ENCODE measurements at regions not wholly inside any gene's neighbourhood (a gene's known extent, or its start where the extent isn't known, plus 50 kb on each side); places are given as distances from the start of the nearest gene placed in this dataset.

DNA sequence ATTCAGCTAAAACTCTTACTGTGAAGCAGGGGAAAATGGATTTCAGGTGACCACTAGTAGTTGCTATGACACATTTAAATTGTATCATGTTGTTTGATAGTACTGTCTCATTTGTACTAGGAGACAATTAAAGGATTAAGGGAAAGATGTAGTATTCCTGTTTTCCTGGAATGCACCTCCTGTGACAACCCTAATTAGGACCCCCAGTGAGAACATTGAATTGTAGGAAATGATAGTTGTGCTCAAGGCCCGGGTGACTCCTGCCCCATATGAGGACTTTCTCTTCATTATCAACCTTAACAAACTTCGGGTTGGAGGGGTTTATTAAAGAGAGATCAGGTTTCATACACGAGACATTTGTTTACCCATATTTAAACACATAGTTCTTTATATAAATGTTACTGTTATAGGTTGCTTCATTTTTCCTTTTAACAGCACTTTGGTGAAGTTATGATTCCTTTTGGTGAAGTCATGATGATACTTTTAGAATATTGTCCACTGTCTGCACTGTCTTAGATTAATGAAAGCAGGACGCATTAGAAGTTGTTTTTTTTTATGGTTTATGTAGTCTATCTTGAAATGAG is 392.6 kb upstream of the NAALADL2 start:
- RAD21 ChIA-PET (ENCODE audit: unreplicated experiment), result no interaction called here
- WGBS (ENCODE audit: insufficient coverage, insufficient replicate concordance, low lambda C conversion rate, missing lambda C conversion rate), result 21% methylated on average over 4 of the region's 4 CpGs
- Histone ChIP-seq H3K9ac (ENCODE audit: control insufficient read depth, insufficient read depth, low read length) (no peak overlapping the region), H3K4me2 (ENCODE audit: control insufficient read depth, insufficient read depth) (no peak overlapping the region), H4K20me1 (ENCODE audit: control insufficient read depth, insufficient read depth) (no peaks in the 10 kb centered on the region), H3K36me3 (ENCODE audit: control insufficient read depth in 2 of 2, insufficient read depth in 2 of 2, low read length in 1 of 2) (no peaks in the 10 kb centered on the region), H3K79me2 (ENCODE audit: control insufficient read depth, insufficient read depth, low read length) (no peaks in the 10 kb centered on the region), H3K27me3 (replicated peaks in 1 of 2; ENCODE audit: control insufficient read depth in 2 of 2, insufficient read depth in 2 of 2, low read length in 1 of 2) (no peaks in the 10 kb centered on the region), H2AFZ (ENCODE audit: control insufficient read depth, low read depth, low read length) (no peak overlapping the region), H3K4me3 (no peak overlapping the region), H3K27ac (ENCODE audit: control insufficient read depth, insufficient read depth) (no peak overlapping the region), H3K9me3 (replicated peaks; ENCODE audit: control insufficient read depth, insufficient read depth, low read length) (no peaks in the 10 kb centered on the region), H3K4me1 (ENCODE audit: control insufficient read depth, insufficient read depth, low read length) (no peaks in the 10 kb centered on the region)
- DNase-seq (ENCODE audit: low read depth, low spot score) (no peak), ATAC-seq (no peak), FAIRE-seq (no peak)
- in situ Hi-C loops (cut with MboI) (no loop called here), intact Hi-C loops (cut with micrococcal nuclease; ENCODE audit: unreplicated experiment) (no loop called here)
- no TSS peak for BruUV-seq (replicated peaks)
- CTCF ChIA-PET, result no interaction called here
- POLR2A ChIA-PET, result no interaction called here
- SMC1A ChIA-PET (ENCODE audit: uncharacterized antibody, unreplicated experiment), result no interaction called here
- TF ChIP-seq, protein P1, sequence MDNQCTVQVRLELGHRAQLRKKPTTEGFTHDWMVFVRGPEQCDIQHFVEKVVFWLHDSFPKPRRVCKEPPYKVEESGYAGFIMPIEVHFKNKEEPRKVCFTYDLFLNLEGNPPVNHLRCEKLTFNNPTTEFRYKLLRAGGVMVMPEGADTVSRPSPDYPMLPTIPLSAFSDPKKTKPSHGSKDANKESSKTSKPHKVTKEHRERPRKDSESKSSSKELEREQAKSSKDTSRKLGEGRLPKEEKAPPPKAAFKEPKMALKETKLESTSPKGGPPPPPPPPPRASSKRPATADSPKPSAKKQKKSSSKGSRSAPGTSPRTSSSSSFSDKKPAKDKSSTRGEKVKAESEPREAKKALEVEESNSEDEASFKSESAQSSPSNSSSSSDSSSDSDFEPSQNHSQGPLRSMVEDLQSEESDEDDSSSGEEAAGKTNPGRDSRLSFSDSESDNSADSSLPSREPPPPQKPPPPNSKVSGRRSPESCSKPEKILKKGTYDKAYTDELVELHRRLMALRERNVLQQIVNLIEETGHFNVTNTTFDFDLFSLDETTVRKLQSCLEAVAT (IDR thresholded peaks at IDR 0.05), result no peak
- no peak for TF ChIP-seq BMI1 (IDR thresholded peaks at IDR 0.05; ENCODE audit: borderline replicate concordance)
- no peak for TF ChIP-seq IKZF2 (IDR thresholded peaks at IDR 0.05)
- TF ChIP-seq EGR1 (IDR thresholded peaks at IDR 0.05; ENCODE audit: borderline replicate concordance in 1 of 2, low read depth in 2 of 2, low read length in 2 of 2), result no peak
- no peak for TF ChIP-seq NR2F1 (conservative IDR thresholded peaks at IDR 0.05)
- TF ChIP-seq, protein P2, sequence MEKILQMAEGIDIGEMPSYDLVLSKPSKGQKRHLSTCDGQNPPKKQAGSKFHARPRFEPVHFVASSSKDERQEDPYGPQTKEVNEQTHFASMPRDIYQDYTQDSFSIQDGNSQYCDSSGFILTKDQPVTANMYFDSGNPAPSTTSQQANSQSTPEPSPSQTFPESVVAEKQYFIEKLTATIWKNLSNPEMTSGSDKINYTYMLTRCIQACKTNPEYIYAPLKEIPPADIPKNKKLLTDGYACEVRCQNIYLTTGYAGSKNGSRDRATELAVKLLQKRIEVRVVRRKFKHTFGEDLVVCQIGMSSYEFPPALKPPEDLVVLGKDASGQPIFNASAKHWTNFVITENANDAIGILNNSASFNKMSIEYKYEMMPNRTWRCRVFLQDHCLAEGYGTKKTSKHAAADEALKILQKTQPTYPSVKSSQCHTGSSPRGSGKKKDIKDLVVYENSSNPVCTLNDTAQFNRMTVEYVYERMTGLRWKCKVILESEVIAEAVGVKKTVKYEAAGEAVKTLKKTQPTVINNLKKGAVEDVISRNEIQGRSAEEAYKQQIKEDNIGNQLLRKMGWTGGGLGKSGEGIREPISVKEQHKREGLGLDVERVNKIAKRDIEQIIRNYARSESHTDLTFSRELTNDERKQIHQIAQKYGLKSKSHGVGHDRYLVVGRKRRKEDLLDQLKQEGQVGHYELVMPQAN (conservative IDR thresholded peaks at IDR 0.05), result no peak
- no peak for TF ChIP-seq FOS (IDR thresholded peaks at IDR 0.05; ENCODE audit: borderline replicate concordance, extremely low read depth, insufficient read length)
- TF ChIP-seq PAX5 (IDR thresholded peaks at IDR 0.05; ENCODE audit: borderline replicate concordance, low read depth, low read length), result no peak
